ENCODE measurements at regions not wholly inside any gene's neighbourhood (a gene's known extent, or its start where the extent isn't known, plus 50 kb on each side); places are given as distances from the start of the nearest gene placed in this dataset.

- H3K4me3 ChIP-seq (replicated peaks; ENCODE audit: low read depth, low read length): no peak overlapping the region
- no peak for DNase-seq (ENCODE audit: extremely low read depth, insufficient read length)
- H3K27me3 ChIP-seq (replicated peaks; ENCODE audit: control insufficient read depth, insufficient read depth, low read length): no peaks in the 10 kb centered on the region
- H3K36me3 ChIP-seq (ENCODE audit: control insufficient read depth, insufficient read depth, low read length): no peaks in the 10 kb centered on the region
- no peak for TF ChIP-seq CTCF (IDR thresholded peaks at IDR 0.05; ENCODE audit: insufficient read depth, low read length, poor library complexity, severe bottlenecking)
These were observed 123.6 kb downstream of the XCL2 start for GRCh38 chr1:168420177-168420576.

DNA sequence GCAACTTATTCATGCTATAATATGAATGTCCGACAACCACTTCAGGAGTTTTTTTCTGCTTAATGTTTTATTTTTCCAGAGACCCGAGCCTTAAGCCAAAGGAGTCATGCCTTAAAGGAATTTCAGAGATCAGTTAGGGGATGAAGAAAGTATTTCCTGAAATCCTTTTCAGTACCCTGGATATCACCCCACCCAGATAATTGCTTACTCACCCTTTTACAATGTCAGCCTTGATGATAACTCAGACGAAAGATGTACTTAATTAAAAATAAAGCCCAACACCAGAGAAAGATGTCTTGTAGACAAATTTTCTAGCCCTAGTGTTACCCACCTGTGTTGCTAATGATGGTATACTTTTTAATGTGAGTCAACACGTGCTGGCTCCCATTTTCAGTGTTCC lies 124.1 kb downstream of the XCL2 start:
- DNase-seq (ENCODE audit: extremely low read depth, insufficient read length): no peak
- H3K4me3 ChIP-seq (replicated peaks; ENCODE audit: low read depth, low read length): no peak overlapping the region
- no peaks in the 10 kb centered on the region for H3K36me3 ChIP-seq (ENCODE audit: control insufficient read depth, insufficient read depth, low read length)
- no peaks in the 10 kb centered on the region for H3K27me3 ChIP-seq (replicated peaks; ENCODE audit: control insufficient read depth, insufficient read depth, low read length)
- TF ChIP-seq CTCF (IDR thresholded peaks at IDR 0.05; ENCODE audit: insufficient read depth, low read length, poor library complexity, severe bottlenecking): no peak

DNA sequence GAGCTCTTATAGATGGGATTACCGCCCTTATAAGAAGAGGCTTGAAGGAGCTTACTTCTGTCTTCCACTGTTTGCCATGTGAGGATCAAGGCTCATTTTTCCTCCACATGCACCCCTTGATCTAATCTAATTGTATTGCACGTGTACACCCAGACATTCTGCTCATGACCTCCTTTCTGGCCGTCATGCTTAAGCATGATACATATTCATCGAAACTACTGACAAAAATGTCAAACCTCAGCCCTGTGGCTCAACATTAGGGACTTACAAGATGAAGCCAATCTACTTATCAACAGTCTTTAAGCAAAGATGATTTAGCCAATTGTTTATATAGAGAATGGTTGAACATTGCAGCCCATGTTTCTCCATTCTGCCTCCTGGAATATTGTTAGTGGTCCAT lies 127.6 kb downstream of the XCL2 start:
- DNase-seq (ENCODE audit: extremely low read depth, insufficient read length): no peak
- no peak overlapping the region for H3K4me3 ChIP-seq (replicated peaks; ENCODE audit: low read depth, low read length)
- H3K27me3 ChIP-seq (replicated peaks; ENCODE audit: control insufficient read depth, insufficient read depth, low read length): no peaks in the 10 kb centered on the region
- TF ChIP-seq CTCF (IDR thresholded peaks at IDR 0.05; ENCODE audit: insufficient read depth, low read length, poor library complexity, severe bottlenecking): no peak
- H3K36me3 ChIP-seq (ENCODE audit: control insufficient read depth, insufficient read depth, low read length): no peaks in the 10 kb centered on the region

DNA sequence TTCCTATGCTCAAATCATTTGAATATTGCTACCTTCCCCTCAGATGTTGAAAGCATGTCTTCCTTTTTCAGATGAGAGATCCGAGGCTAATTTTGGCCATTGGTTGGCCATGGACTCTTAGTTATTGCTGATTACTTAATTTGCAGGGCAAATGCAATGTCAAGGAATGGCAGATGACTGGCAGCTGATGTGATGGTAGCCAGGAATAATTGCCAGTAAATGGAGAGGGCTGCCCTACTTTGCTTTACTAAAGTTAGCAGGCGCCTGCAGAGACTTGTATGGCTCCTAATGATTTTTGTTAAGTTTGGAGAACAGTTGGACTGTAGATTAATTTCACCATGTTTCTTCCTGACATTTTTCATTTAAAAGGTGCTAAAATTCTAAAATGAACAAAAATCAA lies 128.9 kb downstream of the XCL2 start:
- no peaks in the 10 kb centered on the region for H3K36me3 ChIP-seq (ENCODE audit: control insufficient read depth, insufficient read depth, low read length)
- no peaks in the 10 kb centered on the region for H3K27me3 ChIP-seq (replicated peaks; ENCODE audit: control insufficient read depth, insufficient read depth, low read length)
- H3K4me3 ChIP-seq (replicated peaks; ENCODE audit: low read depth, low read length): no peak overlapping the region
- TF ChIP-seq CTCF (IDR thresholded peaks at IDR 0.05; ENCODE audit: insufficient read depth, low read length, poor library complexity, severe bottlenecking): no peak
- no peak for DNase-seq (ENCODE audit: extremely low read depth, insufficient read length)

DNA sequence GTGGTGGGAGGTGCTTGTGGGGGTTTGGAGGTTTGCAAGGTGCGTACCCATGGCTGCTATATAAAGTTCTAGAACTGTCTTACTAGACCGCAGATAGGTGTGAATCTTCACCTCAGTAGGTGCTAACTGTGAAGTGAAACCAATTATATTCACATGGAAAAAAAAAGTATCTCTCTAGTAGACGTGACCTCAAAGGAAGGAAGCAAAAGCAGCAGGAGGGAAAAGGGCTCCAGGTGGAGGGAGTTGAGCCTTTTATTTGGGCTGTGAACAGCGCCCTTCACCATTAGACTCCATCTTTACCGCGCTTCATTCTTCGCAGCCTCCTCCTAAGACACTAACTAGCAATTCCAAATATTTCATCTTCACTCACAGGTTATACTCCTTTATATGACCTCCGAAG lies 129.8 kb downstream of the TBX19 start:
- Histone ChIP-seq H3K4me3 (replicated peaks; ENCODE audit: low read depth, low read length) (no peak overlapping the region), H3K36me3 (ENCODE audit: control insufficient read depth, insufficient read depth, low read length) (no peaks in the 10 kb centered on the region), H3K27me3 (replicated peaks; ENCODE audit: control insufficient read depth, insufficient read depth, low read length) (no peaks in the 10 kb centered on the region)
- no peak for DNase-seq (ENCODE audit: extremely low read depth, insufficient read length)
- TF ChIP-seq CTCF (IDR thresholded peaks at IDR 0.05; ENCODE audit: insufficient read depth, low read length, poor library complexity, severe bottlenecking): no peak

DNA sequence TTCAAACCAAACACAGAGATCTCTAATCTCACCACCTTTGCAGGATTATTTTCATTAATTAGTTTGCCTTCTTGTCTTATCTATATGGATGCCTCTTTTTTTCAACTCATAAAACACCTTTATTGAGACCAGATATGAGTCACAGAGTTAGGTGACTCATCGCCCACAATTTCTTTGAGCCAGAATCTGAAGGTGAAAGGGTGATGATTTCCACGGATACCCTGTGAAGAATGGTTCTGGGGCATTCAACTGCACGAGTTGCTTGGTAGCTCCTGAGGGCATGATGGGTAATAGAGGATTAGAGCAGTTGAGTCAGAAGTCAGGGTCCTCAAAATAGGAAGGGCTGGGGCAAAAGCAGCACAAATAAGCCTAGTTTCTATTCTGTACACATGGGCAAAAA lies 128.2 kb downstream of the TBX19 start:
- no peaks in the 10 kb centered on the region for H3K36me3 ChIP-seq (ENCODE audit: control insufficient read depth, insufficient read depth, low read length)
- no peaks in the 10 kb centered on the region for H3K27me3 ChIP-seq (replicated peaks; ENCODE audit: control insufficient read depth, insufficient read depth, low read length)
- DNase-seq (ENCODE audit: extremely low read depth, insufficient read length): peak; percentile 13
- no peak overlapping the region for H3K4me3 ChIP-seq (replicated peaks; ENCODE audit: low read depth, low read length)
- TF ChIP-seq CTCF (IDR thresholded peaks at IDR 0.05; ENCODE audit: insufficient read depth, low read length, poor library complexity, severe bottlenecking): no peak
